NT2/D1 (cell line): ENCODE measurements at regions not wholly inside any gene's neighbourhood (a gene's known extent, or its start where the extent isn't known, plus 50 kb on each side); places are given as distances from the start of the nearest gene placed in this dataset.

ENCODE experiments used
- DNase-seq: peaks from one replicate; pipeline ENCODE4 v3.0.0-alpha.2; 2011; ENCODE audit warnings: low read depth, low spot score
- H3K27me3 ChIP-seq: 2 replicates; pipeline ENCODE4 v1.6.0; 2011; ENCODE audit warnings: mild to moderate bottlenecking; ENCODE audit not compliant: insufficient read length, insufficient read depth
- H3K36me3 ChIP-seq: 2 replicates; pipeline ENCODE4 v1.6.1; 2011; ENCODE audit warnings: mild to moderate bottlenecking, low read length, mixed read lengths; ENCODE audit not compliant: insufficient read depth, insufficient read length
- H3K4me1 ChIP-seq: 2 replicates; pipeline ENCODE4 v1.5.1; 2011; ENCODE audit not compliant: insufficient read depth, insufficient read length
- H3K4me3 ChIP-seq: 2 replicates; pipeline ENCODE4 v1.5.1; 2011; ENCODE audit warnings: low read depth; ENCODE audit not compliant: insufficient read length
- H3K9ac ChIP-seq: 2 replicates; pipeline ENCODE4 v1.6.0; 2011; ENCODE audit warnings: low read depth; ENCODE audit not compliant: insufficient read length
- H3K9me3 ChIP-seq: 2 replicates; pipeline ENCODE4 v1.5.1; 2011; ENCODE audit warnings: mild to moderate bottlenecking, low read length; ENCODE audit not compliant: insufficient read depth
- SUZ12 ChIP-seq: IDR thresholded peaks from 2 replicates; pipeline ENCODE4 v1.6.1; 2011; ENCODE audit not compliant: insufficient read length, insufficient read depth; ENCODE audit errors: extremely low read depth
- YY1 ChIP-seq: IDR thresholded peaks from 2 replicates; pipeline ENCODE4 v1.6.1; 2011; ENCODE audit not compliant: insufficient read length, insufficient read depth
- ZNF274 ChIP-seq: IDR thresholded peaks from 2 replicates; pipeline ENCODE4 v1.6.1; 2011; ENCODE audit warnings: mild to moderate bottlenecking, low read depth, low read length

DNA sequence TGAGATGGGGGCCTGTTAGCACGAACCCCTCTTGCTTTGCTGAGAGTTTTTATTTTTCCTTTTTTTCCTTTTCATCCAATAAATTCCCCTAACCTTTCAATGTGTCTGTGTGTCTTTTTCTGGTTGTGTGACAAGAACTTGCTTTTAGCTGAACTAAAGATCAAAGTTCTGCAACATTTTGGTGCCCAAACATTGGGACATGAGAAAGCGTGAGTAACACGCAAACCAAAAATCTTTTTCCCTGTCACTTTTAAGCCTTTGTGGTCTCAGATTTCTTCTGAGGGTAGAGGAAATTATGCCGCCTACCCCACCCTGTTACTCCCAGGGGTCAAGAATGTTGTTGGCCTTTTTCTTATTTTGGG, 141.8 kb upstream of the CPXCR1 start:
- Histone ChIP-seq H3K9ac (no peak overlapping the region), H3K4me3 (no peak overlapping the region)
- no peak for TF ChIP-seq YY1
- TF ChIP-seq SUZ12: no peak
- no peak for TF ChIP-seq ZNF274

DNA sequence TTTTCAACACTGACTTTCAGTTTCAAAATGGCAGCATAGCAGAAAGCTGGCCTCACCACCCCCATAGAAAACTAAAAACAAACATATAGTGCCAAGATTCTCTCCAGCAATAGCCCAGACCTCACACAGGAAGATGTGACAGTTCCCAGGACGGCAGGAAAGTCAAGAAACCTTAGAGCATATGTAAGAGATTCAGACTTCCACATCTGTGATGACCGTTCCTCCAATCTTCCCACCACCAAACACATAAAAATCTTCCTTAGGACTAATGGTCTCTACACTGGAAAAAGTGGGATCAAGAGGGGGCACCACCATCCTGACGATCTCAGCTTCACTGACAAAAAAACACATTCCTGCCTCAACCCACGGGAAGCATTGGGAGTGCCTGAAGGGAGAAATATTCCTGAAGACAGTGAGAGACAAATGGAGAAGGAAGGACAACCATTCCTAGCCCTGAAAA, 134.1 kb upstream of the CPXCR1 start:
- TF ChIP-seq YY1 (no peak), ZNF274 (no peak), SUZ12 (no peak)
- no peaks in the 10 kb centered on the region for H3K9me3 ChIP-seq
- H3K36me3 ChIP-seq: no peaks in the 10 kb centered on the region
- no peaks in the 10 kb centered on the region for H3K27me3 ChIP-seq
- H3K4me1 ChIP-seq: no peaks in the 10 kb centered on the region
- no peak for DNase-seq
- no peak overlapping the region for H3K4me3 ChIP-seq
- H3K9ac ChIP-seq: no peak overlapping the region

More for the DNA sequence above, 141.8 kb upstream of the CPXCR1 start:
- Histone ChIP-seq H3K4me1 (no peaks in the 10 kb centered on the region), H3K36me3 (no peaks in the 10 kb centered on the region), H3K9me3 (no peaks in the 10 kb centered on the region), H3K27me3 (no peaks in the 10 kb centered on the region)
- no peak for DNase-seq

GRCh38 chrX:88613338-88613737, 133.7 kb upstream of the CPXCR1 start:
- Histone ChIP-seq H3K4me1 (no peaks in the 10 kb centered on the region), H3K36me3 (no peaks in the 10 kb centered on the region), H3K9ac (no peak overlapping the region), H3K27me3 (no peaks in the 10 kb centered on the region), H3K9me3 (no peaks in the 10 kb centered on the region), H3K4me3 (no peak overlapping the region)
- no peak for TF ChIP-seq YY1
- TF ChIP-seq SUZ12: no peak
- TF ChIP-seq ZNF274: no peak
- peak; percentile 20 for DNase-seq

DNA sequence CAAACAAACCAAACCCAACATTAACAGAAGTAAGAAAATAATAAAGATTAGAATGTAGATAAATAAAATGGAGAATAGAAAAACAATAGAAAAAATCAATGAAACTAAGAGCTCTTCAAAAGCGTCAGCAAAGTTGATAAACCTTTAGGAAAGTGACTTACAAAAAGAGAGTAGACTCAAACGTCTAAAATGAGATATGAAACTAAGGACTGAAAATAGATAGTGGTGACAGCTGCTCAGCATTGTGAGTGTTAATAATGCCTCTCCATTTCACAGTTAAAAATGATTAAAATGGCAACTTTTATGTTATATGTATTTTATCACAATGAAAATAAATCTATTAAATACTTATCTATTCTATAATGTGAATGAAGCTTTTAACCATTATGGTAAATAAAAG, 125.7 kb upstream of the CPXCR1 start:
- Histone ChIP-seq H3K4me1 (no peaks in the 10 kb centered on the region), H3K4me3 (no peak overlapping the region), H3K36me3 (no peaks in the 10 kb centered on the region), H3K27me3 (no peaks in the 10 kb centered on the region), H3K9me3 (no peaks in the 10 kb centered on the region), H3K9ac (no peak overlapping the region)
- DNase-seq: no peak
- TF ChIP-seq ZNF274 (no peak), SUZ12 (no peak), YY1 (no peak)

DNA sequence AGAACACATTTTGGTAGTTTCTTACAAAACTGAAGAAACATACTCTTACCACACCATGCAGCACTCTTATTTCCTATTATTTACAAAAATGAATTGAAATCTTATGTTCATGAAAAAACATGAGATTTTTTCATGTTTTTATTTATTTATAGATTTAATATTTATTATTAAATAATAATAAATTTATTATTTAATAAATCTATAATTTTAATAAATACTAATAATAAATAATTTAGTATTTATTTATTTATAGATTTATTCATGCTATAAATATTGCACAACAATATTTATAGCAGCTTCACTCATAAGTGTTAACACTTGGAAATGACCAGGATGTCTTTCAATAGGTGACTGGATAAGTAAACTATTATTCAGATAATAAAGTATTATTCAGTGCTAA, 91.6 kb upstream of the CPXCR1 start:
- H3K27me3 ChIP-seq: no peaks in the 10 kb centered on the region
- no peak overlapping the region for H3K4me3 ChIP-seq
- DNase-seq: no peak
- TF ChIP-seq YY1 (no peak), ZNF274 (no peak), SUZ12 (no peak)
- no peaks in the 10 kb centered on the region for H3K4me1 ChIP-seq
- no peaks in the 10 kb centered on the region for H3K9me3 ChIP-seq
- no peak overlapping the region for H3K9ac ChIP-seq
- no peaks in the 10 kb centered on the region for H3K36me3 ChIP-seq

GRCh38 chrX:88660836-88661235, 86.2 kb upstream of the CPXCR1 start:
- H3K27me3 ChIP-seq: no peaks in the 10 kb centered on the region
- no peak overlapping the region for H3K4me3 ChIP-seq
- no peak for DNase-seq
- H3K4me1 ChIP-seq: no peaks in the 10 kb centered on the region
- TF ChIP-seq SUZ12: no peak
- no peak for TF ChIP-seq YY1
- TF ChIP-seq ZNF274: no peak
- no peaks in the 10 kb centered on the region for H3K9me3 ChIP-seq
- no peak overlapping the region for H3K9ac ChIP-seq
- H3K36me3 ChIP-seq: no peaks in the 10 kb centered on the region

GRCh38 chrX:88672261-88672660, 74.8 kb upstream of the CPXCR1 start:
- no peak overlapping the region for H3K4me3 ChIP-seq
- H3K27me3 ChIP-seq: no peaks in the 10 kb centered on the region
- H3K36me3 ChIP-seq: no peaks in the 10 kb centered on the region
- DNase-seq: no peak
- no peaks in the 10 kb centered on the region for H3K9me3 ChIP-seq
- no peak for TF ChIP-seq ZNF274
- no peak for TF ChIP-seq SUZ12
- TF ChIP-seq YY1: no peak
- no peaks in the 10 kb centered on the region for H3K4me1 ChIP-seq
- no peak overlapping the region for H3K9ac ChIP-seq
